Kidney epithelial cell (primary cell): ENCODE measurements at regions not wholly inside any gene's neighbourhood (a gene's known extent, or its start where the extent isn't known, plus 50 kb on each side); places are given as distances from the start of the nearest gene placed in this dataset.

ENCODE experiments used
- DNase-seq: peaks from one replicate; pipeline ENCODE4 v3.0.0-alpha.2; 2010; ENCODE audit warnings: low read depth
- H3K27me3 ChIP-seq: 2 replicates; pipeline ENCODE4 v1.6.0; 2011; ENCODE audit warnings: low read length; ENCODE audit not compliant: control insufficient read depth, insufficient read depth
- H3K36me3 ChIP-seq: 2 replicates; pipeline ENCODE4 v1.5.1; 2011; ENCODE audit warnings: low read length; ENCODE audit not compliant: control insufficient read depth, insufficient read depth
- H3K4me3 ChIP-seq: 2 replicates; pipeline ENCODE4 v1.5.1; 2011; ENCODE audit warnings: low read depth, mild to moderate bottlenecking, control low read depth, low read length
- TF ChIP-seq, protein P1 (sequence below): IDR thresholded peaks from 2 replicates; pipeline ENCODE4 v1.5.1; 2011; ENCODE audit warnings: mild to moderate bottlenecking, moderate library complexity, low read length, control low read depth, inconsistent platforms; ENCODE audit not compliant: insufficient read depth, poor library complexity, severe bottlenecking

DNA sequence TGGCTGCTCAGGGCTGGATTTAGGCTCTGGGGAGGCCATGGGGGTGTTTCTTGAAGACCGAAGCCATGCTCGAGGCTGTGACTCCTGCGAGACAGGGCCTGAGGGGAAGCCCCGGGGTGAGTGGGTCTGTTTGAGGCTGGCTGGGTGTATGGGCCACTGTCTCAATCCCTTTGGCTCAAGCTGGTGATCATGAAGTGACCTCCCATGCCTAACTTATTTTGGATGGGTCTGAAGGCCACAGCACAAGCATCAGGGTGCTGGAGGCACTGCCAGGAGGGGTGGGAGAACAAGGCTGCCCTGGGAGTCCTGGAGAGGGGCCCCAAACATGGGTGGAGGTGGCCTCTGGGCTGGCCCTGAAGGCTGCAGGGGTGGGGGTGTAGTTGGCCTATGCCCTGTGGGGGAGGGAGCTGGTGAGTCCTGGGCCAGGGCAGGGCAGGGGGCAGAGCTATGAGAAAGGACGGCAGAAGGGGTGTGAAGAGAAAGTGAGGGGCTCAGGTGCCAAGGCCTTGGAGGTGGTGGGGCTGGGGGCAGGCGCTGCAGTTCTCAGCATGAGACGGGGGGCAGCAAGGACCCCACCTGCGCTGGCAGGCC, 100.9 kb downstream of the KIF26A start:
- TF ChIP-seq, protein P1, sequence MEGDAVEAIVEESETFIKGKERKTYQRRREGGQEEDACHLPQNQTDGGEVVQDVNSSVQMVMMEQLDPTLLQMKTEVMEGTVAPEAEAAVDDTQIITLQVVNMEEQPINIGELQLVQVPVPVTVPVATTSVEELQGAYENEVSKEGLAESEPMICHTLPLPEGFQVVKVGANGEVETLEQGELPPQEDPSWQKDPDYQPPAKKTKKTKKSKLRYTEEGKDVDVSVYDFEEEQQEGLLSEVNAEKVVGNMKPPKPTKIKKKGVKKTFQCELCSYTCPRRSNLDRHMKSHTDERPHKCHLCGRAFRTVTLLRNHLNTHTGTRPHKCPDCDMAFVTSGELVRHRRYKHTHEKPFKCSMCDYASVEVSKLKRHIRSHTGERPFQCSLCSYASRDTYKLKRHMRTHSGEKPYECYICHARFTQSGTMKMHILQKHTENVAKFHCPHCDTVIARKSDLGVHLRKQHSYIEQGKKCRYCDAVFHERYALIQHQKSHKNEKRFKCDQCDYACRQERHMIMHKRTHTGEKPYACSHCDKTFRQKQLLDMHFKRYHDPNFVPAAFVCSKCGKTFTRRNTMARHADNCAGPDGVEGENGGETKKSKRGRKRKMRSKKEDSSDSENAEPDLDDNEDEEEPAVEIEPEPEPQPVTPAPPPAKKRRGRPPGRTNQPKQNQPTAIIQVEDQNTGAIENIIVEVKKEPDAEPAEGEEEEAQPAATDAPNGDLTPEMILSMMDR: no peak
- no peak for DNase-seq
- no peak overlapping the region for H3K4me3 ChIP-seq
- H3K27me3 ChIP-seq: no peaks in the 10 kb centered on the region
- H3K36me3 ChIP-seq: no peaks in the 10 kb centered on the region

DNA sequence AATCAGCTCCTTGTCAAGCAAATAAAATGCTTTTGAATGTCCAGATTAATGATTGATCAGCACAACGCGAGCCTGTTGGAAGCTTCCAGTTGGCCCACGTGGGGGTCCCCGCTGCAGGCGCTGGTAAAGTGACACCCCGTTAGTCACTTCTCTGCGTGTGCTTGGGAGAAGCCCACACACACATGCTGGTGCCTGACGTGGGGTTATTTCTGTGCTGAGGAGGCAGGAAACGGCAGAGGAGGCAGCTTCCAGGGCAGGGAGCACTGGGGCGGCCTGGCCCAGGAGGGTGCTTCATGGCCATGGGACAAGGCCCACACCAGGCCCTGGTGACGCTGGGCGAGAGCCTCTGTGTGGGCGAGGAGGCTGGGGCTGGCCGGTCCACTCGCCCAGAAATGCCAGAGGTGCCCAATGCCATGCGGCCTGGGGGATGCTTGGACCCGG, 101.5 kb downstream of the KIF26A start:
- Histone ChIP-seq H3K27me3 (no peaks in the 10 kb centered on the region), H3K4me3 (no peak overlapping the region), H3K36me3 (no peaks in the 10 kb centered on the region)
- TF ChIP-seq, protein P1: no peak
- DNase-seq: no peak

DNA sequence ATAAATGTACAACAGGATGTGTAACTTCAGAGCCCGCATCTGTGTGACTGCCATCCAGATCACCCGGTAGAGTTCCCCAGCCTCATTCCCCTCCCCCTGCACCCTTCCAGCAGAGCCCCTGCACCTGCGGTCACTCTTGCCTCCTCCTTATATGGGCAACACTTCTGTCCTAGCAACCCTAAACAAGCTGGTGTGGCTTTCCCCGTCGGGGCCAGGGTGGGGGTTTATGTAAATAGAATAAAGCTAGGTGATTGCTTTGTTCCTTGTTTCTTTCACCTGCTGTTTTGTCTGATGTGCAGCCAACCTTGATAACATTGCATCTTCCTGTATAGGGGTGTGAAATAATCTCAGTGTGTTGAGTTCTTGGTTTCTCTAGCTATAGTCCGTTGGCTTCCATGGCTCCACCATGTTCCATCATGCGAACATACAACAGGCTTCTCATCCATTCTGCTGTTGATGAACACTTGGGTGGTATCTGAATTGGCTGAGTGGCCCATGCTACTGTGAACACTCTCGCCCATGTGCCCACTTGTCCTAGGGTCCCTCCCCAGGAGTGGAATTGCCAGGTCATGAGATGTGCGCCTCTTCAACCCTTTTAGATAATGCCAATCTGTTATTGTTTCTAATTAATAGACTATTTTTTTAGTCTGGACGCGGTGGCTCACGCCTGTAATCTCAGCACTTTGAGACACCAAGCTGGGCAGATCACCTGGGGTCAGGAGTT, 102.2 kb downstream of the KIF26A start:
- no peak for DNase-seq
- TF ChIP-seq, protein P1: no peak
- H3K4me3 ChIP-seq: no peak overlapping the region
- H3K36me3 ChIP-seq: no peaks in the 10 kb centered on the region
- H3K27me3 ChIP-seq: no peaks in the 10 kb centered on the region

DNA sequence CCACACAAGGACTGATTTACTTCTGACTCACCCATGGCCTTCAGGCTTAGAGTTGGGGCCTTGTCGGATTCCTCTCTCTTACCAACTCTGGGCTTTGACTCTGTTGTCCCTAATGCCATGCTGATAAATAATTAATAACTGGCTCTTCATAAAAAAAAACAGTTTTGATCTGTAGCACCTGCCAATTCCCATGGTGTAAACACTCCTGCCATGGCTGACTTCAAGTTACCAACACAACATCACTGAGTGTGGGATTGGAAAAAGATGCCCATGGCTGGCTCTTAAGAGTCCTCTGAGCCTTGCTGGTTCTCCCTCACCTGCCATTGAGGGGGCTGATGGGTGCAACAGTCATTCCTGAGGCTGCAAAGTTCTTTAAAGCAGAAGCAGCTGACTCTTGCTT, 104.8 kb downstream of the KIF26A start:
- Histone ChIP-seq H3K27me3 (no peaks in the 10 kb centered on the region), H3K4me3 (no peak overlapping the region), H3K36me3 (no peaks in the 10 kb centered on the region)
- DNase-seq: no peak
- TF ChIP-seq, protein P1: no peak

DNA sequence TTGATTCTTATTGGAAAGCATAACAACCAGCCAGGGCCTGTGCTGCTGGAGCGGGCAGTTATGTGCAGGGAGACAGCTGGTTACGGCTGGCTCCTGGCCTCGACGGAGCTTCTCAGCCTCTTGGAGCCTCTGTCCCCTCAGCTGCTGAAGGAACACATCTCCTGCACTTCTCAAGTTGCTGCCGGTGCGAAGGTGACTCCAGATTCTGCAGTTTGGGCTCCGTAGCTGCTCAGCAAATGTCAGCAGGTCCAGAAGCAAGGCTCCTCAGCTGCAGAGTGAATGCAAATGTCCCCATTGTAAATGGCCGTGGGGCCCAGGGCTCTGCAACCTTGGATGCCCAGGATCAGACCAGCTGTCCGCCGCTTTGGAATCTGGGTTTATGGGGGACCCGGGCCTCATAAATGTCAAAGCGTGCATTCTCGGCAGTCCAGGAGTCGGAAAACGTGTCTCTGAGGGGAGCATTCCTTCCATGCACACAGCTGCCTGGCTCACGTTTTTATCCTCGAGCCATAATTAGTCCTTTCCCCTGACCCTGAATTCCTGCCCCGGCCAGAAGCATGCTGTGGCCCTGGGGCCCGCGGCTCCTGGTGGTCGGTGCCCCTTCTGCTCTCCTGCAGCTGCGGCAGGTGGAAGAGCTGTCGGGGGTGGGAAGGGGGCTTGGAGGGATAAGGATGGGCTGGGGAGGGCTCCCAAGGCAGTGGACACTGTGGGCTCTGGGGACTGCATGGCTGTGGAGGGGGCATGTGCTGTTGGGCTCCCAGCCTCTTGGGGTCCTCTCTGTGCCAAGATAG, 106.0 kb downstream of the KIF26A start:
- no peak for DNase-seq
- H3K27me3 ChIP-seq: no peaks in the 10 kb centered on the region
- no peak overlapping the region for H3K4me3 ChIP-seq
- H3K36me3 ChIP-seq: no peaks in the 10 kb centered on the region
- TF ChIP-seq, protein P1: no peak
